Activated T-helper 2 cell treated with anti-CD3 and anti-CD28 coated beads, Interferon-gamma antibody, Interleukin-2, Interleukin-4, amounts not matched to agents 10 μg/mL and 5 μg/mL and 100 μg/mL, durations not matched to agents 14 hours and 24 hours and 36 hours (primary cell): ENCODE measurements at regions not wholly inside any gene's neighbourhood (a gene's known extent, or its start where the extent isn't known, plus 50 kb on each side); places are given as distances from the start of the nearest gene placed in this dataset.

Experiments used
- DNase-seq: peaks from one replicate; pipeline ENCODE4 v3.0.0; 2021; ENCODE audit warnings: low spot score
- H3K27ac Mint-ChIP-seq: one replicate; pipeline ENCODE4 v1.8.0; 2021; ENCODE audit warnings: mixed read lengths
- H3K27me3 Mint-ChIP-seq: one replicate; pipeline ENCODE4 v1.8.0; 2021; ENCODE audit warnings: low read depth, mixed read lengths
- H3K36me3 Mint-ChIP-seq: one replicate; pipeline ENCODE4 v1.8.0; 2021; ENCODE audit warnings: low read depth, mixed read lengths
- H3K4me1 Mint-ChIP-seq: one replicate; pipeline ENCODE4 v1.8.0; 2021; ENCODE audit warnings: low read depth, mixed read lengths
- H3K4me3 Mint-ChIP-seq: one replicate; pipeline ENCODE4 v1.8.0; 2021; ENCODE audit warnings: low read depth, mild to moderate bottlenecking, moderate library complexity, mixed read lengths
- H3K9me3 Mint-ChIP-seq: one replicate; pipeline ENCODE4 v1.8.0; 2021; ENCODE audit warnings: mixed read lengths
- intact Hi-C: fragments of 100-400 bp; cut with micrococcal nuclease; formaldehyde crosslinking; loops from one replicate; pipeline ENCODE4 v1.15.1; 2023

GRCh38 chr3:191003742-191004141 is 141.2 kb upstream of the GMNC start:
- Mint-ChIP-seq H3K4me1 (no peaks in the 10 kb centered on the region), H3K36me3 (no peaks in the 10 kb centered on the region), H3K9me3 (no peaks in the 10 kb centered on the region), H3K27ac (no peak overlapping the region), H3K4me3 (no peak overlapping the region), H3K27me3 (no peaks in the 10 kb centered on the region)
- intact Hi-C loops: no loop called here
- DNase-seq: no peak

- Mint-ChIP-seq H3K27me3 (no peaks in the 10 kb centered on the region), H3K9me3 (no peaks in the 10 kb centered on the region), H3K27ac (no peak overlapping the region), H3K36me3 (no peaks in the 10 kb centered on the region), H3K4me3 (no peak overlapping the region), H3K4me1 (no peaks in the 10 kb centered on the region)
- no peak for DNase-seq
- intact Hi-C loops: no loop called here
Observed at GRCh38 chr3:190996181-190996775, 133.8 kb upstream of the GMNC start.

GRCh38 chr3:190995156-190995555 is 132.7 kb upstream of the GMNC start:
- no peak for DNase-seq
- H3K27me3 Mint-ChIP-seq: no peaks in the 10 kb centered on the region
- intact Hi-C loops: no loop called here
- H3K4me3 Mint-ChIP-seq: no peak overlapping the region
- H3K27ac Mint-ChIP-seq: no peak overlapping the region
- H3K36me3 Mint-ChIP-seq: no peaks in the 10 kb centered on the region
- H3K4me1 Mint-ChIP-seq: no peaks in the 10 kb centered on the region
- no peaks in the 10 kb centered on the region for H3K9me3 Mint-ChIP-seq

- intact Hi-C loops: no loop called here
- Mint-ChIP-seq H3K36me3 (no peaks in the 10 kb centered on the region), H3K27ac (no peak overlapping the region)
Observed at GRCh38 chr3:190990898-190991297, 128.4 kb upstream of the GMNC start.

GRCh38 chr3:190989218-190989617 is 126.7 kb upstream of the GMNC start:
- Mint-ChIP-seq H3K4me3 (no peak overlapping the region), H3K9me3 (peaks cover 9% of the 10 kb centered on the region), H3K4me1 (no peaks in the 10 kb centered on the region), H3K27me3 (no peaks in the 10 kb centered on the region), H3K27ac (no peak overlapping the region), H3K36me3 (no peaks in the 10 kb centered on the region)
- intact Hi-C loops: no loop called here
- no peak for DNase-seq

More at GRCh38 chr3:190990898-190991297, 128.4 kb upstream of the GMNC start:
- peaks cover 9% of the 10 kb centered on the region for H3K9me3 Mint-ChIP-seq
- no peaks in the 10 kb centered on the region for H3K27me3 Mint-ChIP-seq
- H3K4me3 Mint-ChIP-seq: no peak overlapping the region
- no peaks in the 10 kb centered on the region for H3K4me1 Mint-ChIP-seq
- DNase-seq: no peak

DNA sequence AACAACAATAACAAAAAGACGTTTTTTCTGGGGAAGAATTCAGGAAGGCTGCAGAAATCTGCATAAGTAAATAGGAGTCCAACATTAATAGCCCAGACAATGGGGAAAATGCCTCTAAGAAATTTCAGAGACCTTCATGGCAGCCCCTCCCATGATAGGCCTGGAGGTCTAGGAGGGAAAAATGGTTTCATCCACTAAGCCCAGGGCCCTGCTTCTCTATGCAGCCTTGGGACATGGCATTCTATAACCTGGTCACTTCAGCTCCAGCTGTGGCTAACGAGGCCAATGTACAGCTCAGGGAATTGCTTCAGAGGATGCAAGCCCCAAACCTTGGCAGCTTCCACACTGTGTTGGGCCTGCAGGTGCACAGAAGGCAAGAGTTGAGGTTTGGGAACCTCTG is 125.6 kb upstream of the GMNC start:
- Mint-ChIP-seq H3K27me3 (no peaks in the 10 kb centered on the region), H3K27ac (no peak overlapping the region), H3K4me3 (no peak overlapping the region), H3K9me3 (peaks cover 9% of the 10 kb centered on the region), H3K36me3 (no peaks in the 10 kb centered on the region), H3K4me1 (no peaks in the 10 kb centered on the region)
- intact Hi-C loops: no loop called here
- no peak for DNase-seq

DNA sequence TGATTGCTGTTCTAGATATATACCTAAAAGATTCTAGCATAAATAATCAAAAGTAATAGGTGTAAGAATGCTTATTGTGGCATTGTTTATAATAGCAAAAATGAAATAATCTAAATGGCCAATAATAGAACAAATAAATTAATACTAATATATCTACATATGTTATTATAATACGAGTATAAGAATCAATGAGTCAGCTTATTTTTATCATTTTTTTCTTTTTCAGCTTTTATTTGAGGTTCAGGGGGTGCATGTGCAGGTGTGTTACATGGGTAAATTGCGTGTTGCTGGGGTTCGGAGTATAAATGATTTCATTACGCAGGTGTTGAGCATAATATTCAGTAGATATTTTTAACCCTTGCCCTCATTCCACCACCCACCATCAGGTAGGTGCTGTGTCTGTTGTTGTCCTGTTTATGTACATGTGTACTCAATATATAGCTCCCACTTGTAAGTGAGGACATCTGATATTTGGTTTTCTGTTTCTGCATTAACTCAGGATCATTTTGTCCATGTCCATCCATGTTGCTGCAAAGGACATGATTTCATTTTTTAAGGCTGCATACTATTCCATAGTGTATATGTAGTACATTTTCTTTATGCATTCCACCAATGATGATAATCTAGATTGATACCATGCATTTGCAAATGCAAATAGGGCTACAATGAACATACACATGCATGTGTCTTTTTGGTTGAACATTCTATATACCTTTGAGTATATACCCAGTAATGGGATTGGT is 122.2 kb upstream of the GMNC start:
- no peak overlapping the region for H3K27ac Mint-ChIP-seq
- intact Hi-C loops: no loop called here
- no peaks in the 10 kb centered on the region for H3K27me3 Mint-ChIP-seq
- H3K4me3 Mint-ChIP-seq: no peak overlapping the region
- peaks cover 9% of the 10 kb centered on the region for H3K9me3 Mint-ChIP-seq
- H3K4me1 Mint-ChIP-seq: no peaks in the 10 kb centered on the region
- H3K36me3 Mint-ChIP-seq: no peaks in the 10 kb centered on the region
- DNase-seq: no peak

DNA sequence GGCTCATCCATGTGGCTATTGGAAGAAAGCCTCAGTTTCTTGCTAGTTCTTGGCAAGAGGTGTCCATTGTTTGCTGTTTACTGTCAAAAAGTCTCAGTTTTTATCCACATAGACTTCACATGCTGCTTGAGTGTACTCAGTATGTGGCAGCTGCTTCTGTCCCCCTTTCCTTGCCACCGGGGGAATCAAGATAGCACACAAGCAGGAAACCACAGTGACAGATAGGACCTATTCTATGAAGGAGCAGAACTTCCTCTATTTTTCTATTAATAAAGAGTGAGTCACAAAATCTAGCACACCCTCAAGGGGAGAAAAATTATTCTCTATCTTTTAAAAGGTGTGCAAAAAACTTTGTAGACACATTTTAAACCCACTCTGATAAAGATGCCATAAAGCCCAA is 121.4 kb upstream of the GMNC start:
- no peak overlapping the region for H3K27ac Mint-ChIP-seq
- intact Hi-C loops: no loop called here
- H3K36me3 Mint-ChIP-seq: no peaks in the 10 kb centered on the region

GRCh38 chr3:190973771-190974170 is 111.3 kb upstream of the GMNC start:
- intact Hi-C loops: no loop called here
- no peak for DNase-seq
- H3K36me3 Mint-ChIP-seq: no peaks in the 10 kb centered on the region
- H3K4me3 Mint-ChIP-seq: no peak overlapping the region
- no peaks in the 10 kb centered on the region for H3K9me3 Mint-ChIP-seq
- no peaks in the 10 kb centered on the region for H3K4me1 Mint-ChIP-seq
- H3K27ac Mint-ChIP-seq: no peak overlapping the region
- H3K27me3 Mint-ChIP-seq: no peaks in the 10 kb centered on the region

More for the DNA sequence above, 121.4 kb upstream of the GMNC start:
- no peaks in the 10 kb centered on the region for H3K27me3 Mint-ChIP-seq
- H3K4me1 Mint-ChIP-seq: no peaks in the 10 kb centered on the region
- DNase-seq: no peak
- H3K4me3 Mint-ChIP-seq: no peak overlapping the region
- H3K9me3 Mint-ChIP-seq: peaks cover 9% of the 10 kb centered on the region

DNA sequence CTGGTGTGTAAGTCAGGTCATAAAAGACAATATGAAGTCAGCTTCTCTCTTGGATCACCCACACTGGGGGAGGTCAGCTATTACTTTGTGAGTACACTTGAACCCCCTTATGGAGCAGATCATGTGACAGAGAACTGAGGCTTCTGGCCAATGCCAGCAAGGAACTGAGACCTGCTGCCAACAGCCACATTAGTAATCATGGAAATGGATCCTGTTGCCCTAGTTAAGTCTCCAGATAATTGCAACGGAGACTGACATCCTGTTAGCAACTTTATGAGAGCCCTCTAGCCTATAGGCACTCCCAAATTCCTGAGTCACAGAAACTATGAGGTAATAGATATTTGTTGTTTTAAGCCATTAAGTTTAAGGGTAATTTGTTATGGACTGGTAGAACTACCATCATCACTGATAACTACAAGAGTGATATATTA is 110.4 kb upstream of the GMNC start:
- intact Hi-C loops: no loop called here
- no peak for DNase-seq
- no peaks in the 10 kb centered on the region for H3K27me3 Mint-ChIP-seq
- H3K9me3 Mint-ChIP-seq: no peaks in the 10 kb centered on the region
- H3K4me3 Mint-ChIP-seq: no peak overlapping the region
- no peaks in the 10 kb centered on the region for H3K36me3 Mint-ChIP-seq
- H3K27ac Mint-ChIP-seq: no peak overlapping the region
- no peaks in the 10 kb centered on the region for H3K4me1 Mint-ChIP-seq

DNA sequence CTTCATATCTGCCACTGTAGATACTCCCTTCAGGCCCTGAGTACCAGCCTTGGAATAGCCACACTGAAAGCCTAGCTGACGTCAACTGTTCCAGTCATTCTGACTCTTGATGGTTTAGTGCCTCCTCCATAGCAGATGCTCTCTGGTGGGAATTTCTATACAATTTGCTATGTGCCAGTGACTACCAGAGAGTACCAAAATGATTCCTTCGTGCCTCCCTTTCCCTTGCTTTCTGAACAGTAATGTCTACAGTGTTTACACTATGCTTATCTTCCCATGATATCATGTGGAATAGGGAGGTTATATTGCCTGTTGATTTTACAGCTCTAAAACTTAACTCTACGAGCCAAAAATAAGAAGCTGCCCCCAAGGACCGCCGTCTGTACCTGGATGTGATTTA is 109.7 kb upstream of the GMNC start:
- no peaks in the 10 kb centered on the region for H3K4me1 Mint-ChIP-seq
- H3K4me3 Mint-ChIP-seq: no peak overlapping the region
- H3K27me3 Mint-ChIP-seq: no peaks in the 10 kb centered on the region
- intact Hi-C loops: no loop called here
- no peak overlapping the region for H3K27ac Mint-ChIP-seq
- H3K36me3 Mint-ChIP-seq: no peaks in the 10 kb centered on the region
- no peak for DNase-seq
- no peaks in the 10 kb centered on the region for H3K9me3 Mint-ChIP-seq

GRCh38 chr3:190970560-190970959 is 108.1 kb upstream of the GMNC start:
- DNase-seq: no peak
- intact Hi-C loops: no loop called here
- Mint-ChIP-seq H3K9me3 (no peaks in the 10 kb centered on the region), H3K4me3 (no peak overlapping the region), H3K4me1 (no peaks in the 10 kb centered on the region), H3K36me3 (no peaks in the 10 kb centered on the region), H3K27ac (no peak overlapping the region), H3K27me3 (no peaks in the 10 kb centered on the region)

- Mint-ChIP-seq H3K36me3 (no peaks in the 10 kb centered on the region), H3K4me1 (no peaks in the 10 kb centered on the region), H3K4me3 (no peak overlapping the region), H3K9me3 (no peaks in the 10 kb centered on the region), H3K27ac (no peak overlapping the region), H3K27me3 (no peaks in the 10 kb centered on the region)
- intact Hi-C loops: no loop called here
- DNase-seq: no peak
Observed at GRCh38 chr3:190968616-190969015, 106.1 kb upstream of the GMNC start.
